ENCODE measurements at regions not wholly inside any gene's neighbourhood (a gene's known extent, or its start where the extent isn't known, plus 50 kb on each side); places are given as distances from the start of the nearest gene placed in this dataset.

DNA sequence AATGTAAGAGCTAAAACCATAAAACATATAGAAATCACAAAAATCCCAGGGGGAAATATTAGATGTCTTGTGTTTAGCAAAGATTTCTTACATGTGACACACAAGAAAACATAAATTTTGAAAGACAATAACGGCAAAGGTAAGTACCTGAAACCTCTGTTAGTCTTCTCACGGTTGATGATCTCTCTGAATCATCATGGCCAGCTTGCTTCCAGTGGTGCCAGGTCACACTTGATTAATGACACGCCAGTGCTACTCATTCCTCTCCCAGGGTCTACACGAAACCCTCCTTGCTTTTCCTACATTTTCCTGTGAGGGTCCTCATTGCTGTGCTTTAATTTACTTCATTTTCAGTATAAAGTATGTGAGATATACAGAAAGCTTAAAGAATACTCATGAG lies 114.4 kb upstream of the PARP11 start:
- Histone ChIP-seq H3K27ac (no peak overlapping the region), H3K27me3 (replicated peaks; ENCODE audit: insufficient read depth) (no peaks in the 10 kb centered on the region), H3K4me3 (no peak overlapping the region), H3K36me3 (no peaks in the 10 kb centered on the region), H3K4me1 (replicated peaks) (no peaks in the 10 kb centered on the region), H3K9me3 (no peaks in the 10 kb centered on the region)
- intact Hi-C loops (cut with DNase I): no loop called here
- WGBS: 96% methylated on average over 4 of the region's 4 CpGs
- no peak for DNase-seq (ENCODE audit: low spot score)
- TF ChIP-seq POLR2AphosphoS5 (IDR thresholded peaks at IDR 0.05) (no peak), POLR2A (IDR thresholded peaks at IDR 0.05) (no peak), CTCF (IDR thresholded peaks at IDR 0.05) (no peak)

DNA sequence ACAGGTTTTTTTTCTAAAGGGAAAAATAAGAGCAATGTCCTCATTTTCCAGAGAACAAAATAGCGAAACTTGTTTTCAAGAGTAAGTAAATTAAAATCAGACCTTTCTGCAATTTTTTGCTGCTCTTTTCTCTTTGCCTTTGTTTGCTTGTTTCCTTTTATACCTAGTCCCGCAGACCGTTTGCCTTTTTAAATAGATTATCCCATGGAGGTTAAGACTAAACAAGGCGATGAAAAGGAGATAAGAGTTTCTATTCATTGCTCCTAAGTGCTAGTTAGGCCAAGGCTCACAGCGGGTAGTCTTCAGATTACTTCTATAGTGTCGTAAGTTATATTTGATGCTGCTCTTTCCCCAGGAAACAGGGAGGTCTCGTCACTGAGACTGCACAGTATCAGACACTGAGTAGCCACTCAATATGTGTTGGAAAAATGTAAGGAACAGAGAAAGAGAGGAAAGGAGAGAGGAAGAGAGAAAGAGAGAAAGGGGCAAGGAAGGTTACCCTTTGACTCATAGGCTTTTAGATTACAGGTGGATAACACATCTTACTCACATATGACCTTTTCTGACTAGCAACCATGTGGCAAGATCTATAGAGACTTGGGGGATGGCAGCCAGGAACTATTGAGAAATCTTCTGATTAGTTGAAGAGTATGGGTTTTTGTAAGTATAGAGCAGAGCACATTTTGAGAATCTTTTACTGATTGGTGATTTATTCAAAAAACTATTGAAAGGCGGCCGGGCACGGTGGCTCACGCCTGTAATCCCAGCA lies 107.5 kb upstream of the PARP11 start:
- Histone ChIP-seq H3K4me3 (no peak overlapping the region), H3K27me3 (replicated peaks; ENCODE audit: insufficient read depth) (no peaks in the 10 kb centered on the region), H3K4me1 (replicated peaks) (no peaks in the 10 kb centered on the region), H3K9me3 (no peaks in the 10 kb centered on the region), H3K36me3 (no peaks in the 10 kb centered on the region), H3K27ac (no peak overlapping the region)
- intact Hi-C loops (cut with DNase I): no loop called here
- 81% methylated on average over 11 of the region's 11 CpGs for WGBS
- DNase-seq (ENCODE audit: low spot score): no peak
- TF ChIP-seq CTCF (IDR thresholded peaks at IDR 0.05): no peak
- TF ChIP-seq POLR2AphosphoS5 (IDR thresholded peaks at IDR 0.05): no peak
- TF ChIP-seq POLR2A (IDR thresholded peaks at IDR 0.05): no peak

DNA sequence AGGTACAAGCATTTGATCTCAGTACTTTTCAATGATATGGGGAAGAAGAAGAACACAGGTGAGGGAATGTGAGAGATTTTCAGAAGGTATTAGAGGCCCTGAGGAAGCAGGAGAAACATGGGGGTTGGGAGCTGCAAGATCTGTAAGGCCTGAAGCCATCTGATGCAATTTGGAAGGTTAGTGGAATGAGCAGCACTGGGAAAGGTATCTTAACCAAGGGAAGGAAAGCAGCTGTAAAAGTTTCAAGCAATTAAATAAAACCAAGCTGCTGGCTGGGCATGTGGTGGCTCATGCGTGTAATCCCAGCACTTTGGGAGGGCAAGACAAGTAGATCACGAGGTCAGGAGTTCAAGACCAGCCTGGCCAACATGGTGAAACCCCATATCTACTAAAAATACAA lies 104.4 kb upstream of the PARP11 start:
- Histone ChIP-seq H3K9me3 (no peaks in the 10 kb centered on the region), H3K4me3 (no peak overlapping the region), H3K27ac (no peak overlapping the region), H3K4me1 (replicated peaks) (no peaks in the 10 kb centered on the region), H3K36me3 (no peaks in the 10 kb centered on the region), H3K27me3 (replicated peaks; ENCODE audit: insufficient read depth) (no peaks in the 10 kb centered on the region)
- intact Hi-C loops (cut with DNase I): no loop called here
- TF ChIP-seq CTCF (IDR thresholded peaks at IDR 0.05): no peak
- no peak for TF ChIP-seq POLR2A (IDR thresholded peaks at IDR 0.05)
- no peak for TF ChIP-seq POLR2AphosphoS5 (IDR thresholded peaks at IDR 0.05)
- WGBS: 87% methylated on average over 2 of the region's 2 CpGs
- no peak for DNase-seq (ENCODE audit: low spot score)

DNA sequence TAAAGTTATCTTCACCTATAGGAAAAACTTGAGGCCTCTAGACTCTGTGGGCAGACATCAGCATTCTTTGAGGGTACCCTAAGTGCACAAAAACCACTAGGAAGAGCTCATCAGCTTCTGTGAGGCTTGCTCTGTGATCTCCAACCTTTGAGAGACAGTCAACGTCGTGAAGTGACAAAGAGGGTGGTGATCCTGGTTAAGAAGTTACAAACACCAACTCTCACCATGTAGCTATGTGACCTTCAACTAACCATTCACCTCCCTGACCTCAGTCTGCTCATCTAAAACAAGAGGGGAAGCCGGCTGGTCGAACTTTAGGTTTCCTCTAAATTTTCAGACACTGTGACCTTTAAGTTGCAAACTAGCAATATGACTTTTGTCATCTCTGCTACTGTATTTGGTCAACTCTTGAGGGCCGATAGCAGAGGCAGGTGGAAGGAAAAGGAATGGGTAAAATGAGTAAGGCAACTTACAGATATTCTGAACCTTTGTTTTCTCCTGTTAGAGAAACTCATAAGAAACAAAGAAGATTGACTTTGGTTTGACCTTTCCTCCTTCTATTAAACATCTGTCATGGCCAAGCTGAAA lies 103.2 kb upstream of the PARP11 start:
- TF ChIP-seq POLR2AphosphoS5 (IDR thresholded peaks at IDR 0.05) (no peak), CTCF (IDR thresholded peaks at IDR 0.05) (no peak), POLR2A (IDR thresholded peaks at IDR 0.05) (no peak)
- H3K4me1 ChIP-seq (replicated peaks): no peaks in the 10 kb centered on the region
- H3K27ac ChIP-seq: no peak overlapping the region
- no peak overlapping the region for H3K4me3 ChIP-seq
- H3K27me3 ChIP-seq (replicated peaks; ENCODE audit: insufficient read depth): no peaks in the 10 kb centered on the region
- H3K9me3 ChIP-seq: no peaks in the 10 kb centered on the region
- DNase-seq (ENCODE audit: low spot score): no peak
- intact Hi-C loops (cut with DNase I): no loop called here
- 75% methylated on average over 5 of the region's 5 CpGs for WGBS
- no peaks in the 10 kb centered on the region for H3K36me3 ChIP-seq

- H3K4me3 ChIP-seq: no peak overlapping the region
- H3K4me1 ChIP-seq (replicated peaks): no peaks in the 10 kb centered on the region
- no peaks in the 10 kb centered on the region for H3K36me3 ChIP-seq
- H3K27me3 ChIP-seq (replicated peaks; ENCODE audit: insufficient read depth): no peaks in the 10 kb centered on the region
- TF ChIP-seq POLR2AphosphoS5 (IDR thresholded peaks at IDR 0.05) (no peak), CTCF (IDR thresholded peaks at IDR 0.05) (no peak), POLR2A (IDR thresholded peaks at IDR 0.05) (no peak)
- WGBS: 38% methylated on average over 3 of the region's 3 CpGs
- H3K9me3 ChIP-seq: no peaks in the 10 kb centered on the region
- no peak overlapping the region for H3K27ac ChIP-seq
- intact Hi-C loops (cut with DNase I): no loop called here
- no peak for DNase-seq (ENCODE audit: low spot score)
Observed at GRCh38 chr12:3975652-3976051, 102.5 kb upstream of the PARP11 start.
